Lower leg skin (tissue), 4 donors: ENCODE measurements at regions not wholly inside any gene's neighbourhood (a gene's known extent, or its start where the extent isn't known, plus 50 kb on each side); places are given as distances from the start of the nearest gene placed in this dataset.
A peak's percentile ranks its signal among the peaks of the same experiment; 100 is the strongest.

Experiments used
- DNase-seq, 2 donors: peaks; one replicate each; pipeline ENCODE4 v3.0.0-alpha.2; 2019; ENCODE audit warnings: low spot score in 2 of 2
- H3K4me3 ChIP-seq: fragments of 200-600 bp; sonication (generic); 2 replicates; pipeline ENCODE4 v1.5.1; 2017; ENCODE audit warnings: mild to moderate bottlenecking, low read depth; ENCODE audit not compliant: poor library complexity, severe bottlenecking
- POLR2A ChIP-seq, 2 donors: fragments of 450-650 bp; IDR thresholded peaks; one replicate each; pipeline ENCODE4 v1.6.1; 2016 to 2017; ENCODE audit warnings: antibody characterized with exemption in 2 of 2, mild to moderate bottlenecking in 1 of 2, moderate library complexity in 1 of 2
- WGBS, 2 donors: methylation state at CpG; one replicate each; pipeline ENCODE4 v1.1.5; 2018; 5-methylcytosine and 5-hydroxymethylcytosine counted together
- intact Hi-C: fragments of 100-400 bp; cut with DNase I; formaldehyde crosslinking; loops from one replicate; pipeline ENCODE4 v1.15.0; 2023; ENCODE audit warnings: low total_unique reads
- TF ChIP-seq, protein P1 (sequence below), 3 donors: fragments of 450-650 bp; IDR thresholded peaks; one replicate each; pipeline ENCODE4 v1.5.1; 2016; ENCODE audit warnings: antibody characterized with exemption in 3 of 3, mild to moderate bottlenecking in 3 of 3, moderate library complexity in 2 of 3

DNA sequence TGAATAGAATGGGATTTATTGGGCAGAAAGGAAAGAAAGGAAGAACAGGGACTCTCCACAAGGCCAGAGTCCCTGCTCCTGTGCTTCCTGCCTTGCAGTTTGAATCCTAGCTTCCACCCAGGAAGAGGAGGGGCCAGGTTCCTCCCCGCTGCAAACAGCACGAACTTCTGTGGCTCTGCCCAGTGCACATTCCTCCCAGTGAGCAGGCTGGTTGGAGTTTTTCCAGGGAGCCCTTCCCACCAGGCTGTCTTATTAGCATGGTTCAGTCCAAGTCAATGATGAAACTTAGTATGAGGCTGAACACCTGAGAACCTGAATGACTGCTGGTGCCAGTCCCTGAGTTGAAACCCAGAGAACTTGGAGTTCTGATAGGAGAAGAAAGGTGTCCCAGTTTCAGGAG is 247.2 kb downstream of the DUSP10 start:
- peak in 1 of 2 donors; percentile 16 for DNase-seq
- no peak overlapping the region for H3K4me3 ChIP-seq
- WGBS, 2 donors = 14 to 18% methylated on average over 2 of the region's 2 CpGs
- TF ChIP-seq, protein P1, sequence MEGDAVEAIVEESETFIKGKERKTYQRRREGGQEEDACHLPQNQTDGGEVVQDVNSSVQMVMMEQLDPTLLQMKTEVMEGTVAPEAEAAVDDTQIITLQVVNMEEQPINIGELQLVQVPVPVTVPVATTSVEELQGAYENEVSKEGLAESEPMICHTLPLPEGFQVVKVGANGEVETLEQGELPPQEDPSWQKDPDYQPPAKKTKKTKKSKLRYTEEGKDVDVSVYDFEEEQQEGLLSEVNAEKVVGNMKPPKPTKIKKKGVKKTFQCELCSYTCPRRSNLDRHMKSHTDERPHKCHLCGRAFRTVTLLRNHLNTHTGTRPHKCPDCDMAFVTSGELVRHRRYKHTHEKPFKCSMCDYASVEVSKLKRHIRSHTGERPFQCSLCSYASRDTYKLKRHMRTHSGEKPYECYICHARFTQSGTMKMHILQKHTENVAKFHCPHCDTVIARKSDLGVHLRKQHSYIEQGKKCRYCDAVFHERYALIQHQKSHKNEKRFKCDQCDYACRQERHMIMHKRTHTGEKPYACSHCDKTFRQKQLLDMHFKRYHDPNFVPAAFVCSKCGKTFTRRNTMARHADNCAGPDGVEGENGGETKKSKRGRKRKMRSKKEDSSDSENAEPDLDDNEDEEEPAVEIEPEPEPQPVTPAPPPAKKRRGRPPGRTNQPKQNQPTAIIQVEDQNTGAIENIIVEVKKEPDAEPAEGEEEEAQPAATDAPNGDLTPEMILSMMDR (IDR thresholded peaks at IDR 0.05) = no peak
- no peak for TF ChIP-seq POLR2A (IDR thresholded peaks at IDR 0.05)
- intact Hi-C loops = no loop called here

DNA sequence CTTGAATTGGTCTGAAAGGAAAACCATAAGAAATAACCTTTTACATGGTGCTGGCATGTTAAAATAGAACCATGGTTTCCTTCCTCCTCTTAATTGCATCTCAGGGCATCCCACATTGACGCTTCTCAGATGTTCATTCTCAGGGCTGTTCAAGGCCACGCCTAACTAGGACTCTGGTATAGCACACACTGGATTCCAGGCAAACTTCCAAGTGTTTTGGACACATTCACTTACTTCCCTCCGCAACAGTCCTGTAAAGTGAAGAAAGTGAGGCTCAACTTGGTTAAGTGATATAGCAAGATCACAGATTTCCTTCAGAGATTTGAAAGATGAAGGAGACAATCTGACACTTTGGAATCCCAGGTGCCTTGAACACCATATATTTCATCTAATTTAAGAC is 244.8 kb downstream of the DUSP10 start:
- intact Hi-C loops = no loop called here

DNA sequence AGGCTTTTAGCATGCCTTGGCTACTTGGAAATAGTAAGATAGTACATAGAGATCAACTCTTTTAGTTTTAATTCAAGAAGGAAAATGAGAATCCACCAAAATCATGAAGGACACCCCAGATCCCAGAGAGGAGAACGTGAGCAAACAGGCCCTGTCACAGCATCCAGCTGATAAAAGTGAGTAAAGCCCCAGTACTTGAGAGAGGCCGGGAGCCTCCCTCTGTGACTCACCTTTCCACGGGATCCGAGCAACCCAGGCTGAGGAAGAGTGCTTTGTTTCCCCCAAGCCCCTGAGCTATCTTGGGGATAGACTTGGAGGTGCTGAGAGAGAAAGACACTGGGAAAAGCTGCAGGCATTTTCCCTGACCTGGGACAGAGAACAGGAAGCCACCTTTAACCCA is 238.6 kb downstream of the DUSP10 start:
- TF ChIP-seq, protein P1 (IDR thresholded peaks at IDR 0.05) = no peak
- no peak for TF ChIP-seq POLR2A (IDR thresholded peaks at IDR 0.05)
- intact Hi-C loops = no loop called here
- DNase-seq = no peak
- H3K4me3 ChIP-seq = no peak overlapping the region
- WGBS, 2 donors = 74 to 76% methylated on average over 4 of the region's 4 CpGs

More for the DNA sequence above, 244.8 kb downstream of the DUSP10 start:
- no peak for DNase-seq
- no peak overlapping the region for H3K4me3 ChIP-seq
- 69 to 77% methylated on average over 3 of the region's 3 CpGs for WGBS, 2 donors
- TF ChIP-seq, protein P1 (IDR thresholded peaks at IDR 0.05) = no peak
- no peak for TF ChIP-seq POLR2A (IDR thresholded peaks at IDR 0.05)

DNA sequence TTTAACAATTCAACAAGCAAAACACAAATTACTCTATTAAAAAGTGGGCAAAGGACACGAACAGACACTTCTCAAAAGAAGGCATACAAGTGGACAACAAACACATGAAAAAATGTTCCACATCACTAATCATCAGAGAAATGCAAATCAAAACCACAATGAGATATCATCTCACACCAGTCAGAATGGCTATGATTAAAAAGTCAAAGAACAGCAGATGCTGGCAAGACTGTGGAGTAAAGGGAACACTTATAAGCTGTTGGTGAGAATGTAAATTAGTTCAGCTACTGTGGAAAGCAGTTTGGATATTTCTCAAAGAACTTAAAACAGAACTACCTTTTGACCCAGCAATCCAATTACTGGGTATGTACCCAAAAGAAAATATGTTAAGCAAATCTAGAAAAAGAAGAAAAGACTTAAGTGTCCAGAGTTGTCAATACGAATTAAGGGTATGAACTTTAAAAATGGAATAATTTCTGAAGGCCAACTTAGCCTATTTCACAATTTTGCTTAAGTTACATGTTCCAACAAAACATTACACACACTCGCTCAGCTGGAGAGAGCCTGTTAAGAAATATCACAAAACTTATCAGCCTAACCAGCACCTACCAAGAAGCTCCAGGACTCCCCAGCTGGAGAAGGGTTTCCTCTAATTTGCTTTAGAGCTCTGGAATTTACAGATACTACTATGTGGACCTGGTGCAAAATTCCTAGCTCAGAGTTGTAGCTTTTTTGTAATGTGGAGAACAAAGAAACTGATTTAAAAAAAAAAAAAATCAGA is 232.1 kb downstream of the DUSP10 start:
- no peak overlapping the region for H3K4me3 ChIP-seq
- 57 to 69% methylated on average over 3 of the region's 3 CpGs for WGBS, 2 donors
- intact Hi-C loops = no loop called here
- TF ChIP-seq POLR2A (IDR thresholded peaks at IDR 0.05) = no peak
- TF ChIP-seq, protein P1 (IDR thresholded peaks at IDR 0.05) = no peak
- no peak for DNase-seq

DNA sequence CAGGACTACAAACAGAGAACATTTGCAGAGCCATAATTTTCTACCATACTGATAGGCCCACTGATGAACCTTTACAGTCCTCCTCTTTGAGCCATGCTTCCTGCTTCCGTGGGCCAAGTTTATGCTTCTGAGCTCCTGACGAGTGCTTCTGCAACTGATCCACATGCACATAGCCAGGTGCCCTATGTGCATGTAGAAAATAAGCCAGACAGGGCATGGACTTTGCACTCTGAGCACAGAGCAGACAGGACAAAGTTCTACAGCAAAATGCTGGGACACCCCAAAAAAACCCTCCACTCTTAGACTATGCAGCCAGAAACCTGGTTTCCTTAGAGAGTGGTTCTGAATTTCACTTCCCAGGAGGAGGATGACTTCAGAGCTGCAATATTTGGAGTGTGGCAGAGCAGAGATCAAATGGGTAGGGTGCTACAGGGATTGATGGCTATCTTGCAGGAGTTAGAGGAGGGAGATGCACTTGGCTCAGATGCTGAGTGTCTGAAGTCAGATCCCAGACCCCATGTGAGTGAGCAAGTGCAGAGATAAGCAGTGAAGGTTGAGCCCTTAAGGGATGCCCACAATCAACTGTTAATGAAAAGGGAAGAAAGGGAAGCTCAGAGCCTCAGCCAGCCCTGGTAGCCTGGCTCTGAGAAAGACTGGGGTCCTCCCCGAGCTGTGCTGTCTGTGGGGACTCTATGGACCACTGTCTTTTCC is 230.9 kb downstream of the DUSP10 start:
- 83 to 87% methylated on average over 3 of the region's 3 CpGs for WGBS, 2 donors
- no peak for TF ChIP-seq POLR2A (IDR thresholded peaks at IDR 0.05)
- TF ChIP-seq, protein P1 (IDR thresholded peaks at IDR 0.05) = no peak
- no peak overlapping the region for H3K4me3 ChIP-seq
- DNase-seq = no peak
- intact Hi-C loops = no loop called here
